GM12878 (cell line): ENCODE measurements at regions not wholly inside any gene's neighbourhood (a gene's known extent, or its start where the extent isn't known, plus 50 kb on each side); places are given as distances from the start of the nearest gene placed in this dataset.

Experiments
- ATAC-seq: fragments of 200-7000 bp; cut with Tn5 transposase; 3 replicates; pipeline ENCODE4 v1.9.1; 2020; ENCODE audit warnings: mild to moderate bottlenecking, moderate library complexity
- BruUV-seq: library from RNA; stranded (reverse); fragments of 400-500 nt; replicated peaks from 2 replicates; lab custom pipeline; 2021; lab: Mats Ljungman, UMichigan
- CTCF ChIA-PET: fragments of 300-600 bp; sonication (Branson Sonifier 250); formaldehyde crosslinking; extraction: SDS; loops from one replicate; lab custom pipeline; 2021; ENCODE audit warnings: inconsistent platforms; lab: Yijun Ruan, JAX
- POLR2A ChIA-PET: fragments of 350-600 bp; formaldehyde crosslinking; extraction: SDS; loops from one replicate; lab custom pipeline; 2021; ENCODE audit warnings: inconsistent platforms; lab: Charles Lee
- RAD21 ChIA-PET: fragments of 300-600 bp; sonication (Branson Sonifier 250); formaldehyde crosslinking; loops from one replicate; lab custom pipeline; 2023; ENCODE audit warnings: antibody characterized with exemption; ENCODE audit not compliant: unreplicated experiment; lab: Charles Lee
- SMC1A ChIA-PET: fragments of 300-600 bp; sonication (Branson Sonifier 250); formaldehyde crosslinking; loops from one replicate; lab custom pipeline; 2023; ENCODE audit not compliant: unreplicated experiment, uncharacterized antibody; lab: Charles Lee
- DNase-seq: peaks from one replicate; pipeline ENCODE4 v3.0.0-alpha.2; 2011; ENCODE audit warnings: low read depth, low spot score
- FAIRE-seq: peaks from 3 replicates; lab custom pipeline; 2011; peaks lifted over from hg19 to GRCh38; lab: Jason Lieb, UNC
- H2AFZ ChIP-seq: 2 replicates; pipeline ENCODE4 v1.6.0; 2011; ENCODE audit warnings: low read depth, low read length, control low read depth; ENCODE audit not compliant: control insufficient read depth
- H3K27ac ChIP-seq: 2 replicates; pipeline ENCODE4 v1.5.1; 2011; ENCODE audit warnings: control low read depth; ENCODE audit not compliant: control insufficient read depth, insufficient read depth
- H3K27me3 ChIP-seq, 2 experiments: replicated peaks in 1 of 2; 2 replicates each; pipeline versions ENCODE4 v1.6.0 to v1.6.1; 2011; ENCODE audit warnings: low read length in 1 of 2; ENCODE audit not compliant: control insufficient read depth in 2 of 2, insufficient read depth in 2 of 2
- H3K36me3 ChIP-seq, 2 experiments: 2 replicates each; pipeline ENCODE4 v1.5.1; 2011; ENCODE audit warnings: low read length in 1 of 2; ENCODE audit not compliant: control insufficient read depth in 2 of 2, insufficient read depth in 2 of 2
- H3K4me1 ChIP-seq: 2 replicates; pipeline ENCODE4 v1.6.1; 2011; ENCODE audit warnings: mild to moderate bottlenecking, low read length, moderate library complexity, mixed read lengths; ENCODE audit not compliant: control insufficient read depth, insufficient read depth
- H3K4me2 ChIP-seq: 2 replicates; pipeline ENCODE4 v1.6.0; 2011; ENCODE audit warnings: control low read depth; ENCODE audit not compliant: control insufficient read depth, insufficient read depth
- H3K4me3 ChIP-seq: fragments of 200-600 bp; sonication (generic); 2 replicates; pipeline ENCODE4 v1.5.1; 2016
- H3K79me2 ChIP-seq: 2 replicates; pipeline ENCODE4 v1.6.0; 2011; ENCODE audit warnings: low read length; ENCODE audit not compliant: control insufficient read depth, insufficient read depth
- H3K9ac ChIP-seq: 2 replicates; pipeline ENCODE4 v1.8.0; 2011; ENCODE audit warnings: low read length, control low read depth, mixed read lengths; ENCODE audit not compliant: control insufficient read depth, insufficient read depth
- H3K9me3 ChIP-seq: replicated peaks from 3 replicates; pipeline ENCODE4 v1.5.1; 2011; ENCODE audit warnings: mild to moderate bottlenecking, low read length; ENCODE audit not compliant: control insufficient read depth, insufficient read depth
- H4K20me1 ChIP-seq: 2 replicates; pipeline ENCODE4 v1.6.0; 2011; ENCODE audit not compliant: control insufficient read depth, insufficient read depth
- ATF7 ChIP-seq: fragments of 450-650 bp; IDR thresholded peaks from 2 replicates; pipeline ENCODE4 v1.6.1; 2016; ENCODE audit warnings: low read depth, mild to moderate bottlenecking
- BMI1 ChIP-seq: fragments of 450-650 bp; IDR thresholded peaks from 2 replicates; pipeline ENCODE4 v1.6.1; 2016; ENCODE audit warnings: mild to moderate bottlenecking, moderate library complexity, borderline replicate concordance
- CBX5 ChIP-seq: sonication (generic); IDR thresholded peaks from 2 replicates; pipeline ENCODE4 v1.6.1; 2016; ENCODE audit warnings: low read depth, moderate library complexity, mild to moderate bottlenecking, inconsistent platforms
- EED ChIP-seq: sonication (generic); IDR thresholded peaks from 2 replicates; pipeline ENCODE4 v1.6.1; 2016; ENCODE audit warnings: antibody characterized with exemption, low read depth
- FOXM1 ChIP-seq: IDR thresholded peaks from 2 replicates; pipeline ENCODE4 v1.6.1; 2012; ENCODE audit warnings: low read depth, mild to moderate bottlenecking, inconsistent platforms, low read length, moderate library complexity
- SMAD1 ChIP-seq: fragments of 450-650 bp; IDR thresholded peaks from 2 replicates; pipeline ENCODE4 v1.6.1; 2018; ENCODE audit warnings: mild to moderate bottlenecking, low read depth; ENCODE audit not compliant: partially characterized antibody
- SMARCA5 ChIP-seq: fragments of 450-650 bp; IDR thresholded peaks from 2 replicates; pipeline ENCODE4 v1.6.1; 2017; ENCODE audit warnings: mild to moderate bottlenecking
- ZBED1 ChIP-seq: IDR thresholded peaks from 2 replicates; pipeline ENCODE4 v1.6.1; 2016; ENCODE audit warnings: borderline replicate concordance
- ZNF207 ChIP-seq: fragments of 450-650 bp; IDR thresholded peaks from 2 replicates; pipeline ENCODE4 v1.6.1; 2014; ENCODE audit warnings: antibody characterized with exemption, mild to moderate bottlenecking, borderline replicate concordance
- ZNF622 ChIP-seq: fragments of 450-650 bp; IDR thresholded peaks from 2 replicates; pipeline ENCODE4 v1.6.1; 2017; ENCODE audit warnings: mild to moderate bottlenecking, inconsistent platforms
- ZZZ3 ChIP-seq: IDR thresholded peaks from 2 replicates; pipeline ENCODE4 v1.6.1; 2011; ENCODE audit warnings: low read depth; ENCODE audit not compliant: control insufficient read depth, insufficient read length
- WGBS: methylation state at CpG from one replicate; pipeline ENCODE4 v1.1.6; 2016; ENCODE audit warnings: low lambda C conversion rate; ENCODE audit not compliant: insufficient replicate concordance, insufficient coverage; ENCODE audit errors: missing lambda C conversion rate; 5-methylcytosine and 5-hydroxymethylcytosine counted together
- in situ Hi-C: fragments of 300-500 bp; cut with MboI; formaldehyde crosslinking; loops from 9 replicates; pipeline ENCODE4 v1.14.3; 2018; ENCODE audit warnings: mixed read lengths
- intact Hi-C: fragments of 100-400 bp; cut with micrococcal nuclease; formaldehyde crosslinking; loops from one replicate; pipeline ENCODE4 v1.14.2; 2022; ENCODE audit not compliant: unreplicated experiment
- TF ChIP-seq, protein P1 (sequence below): IDR thresholded peaks from 2 replicates; pipeline ENCODE4 v1.6.1; 2011; ENCODE audit warnings: mild to moderate bottlenecking, low read depth, low read length, moderate library complexity; ENCODE audit not compliant: insufficient replicate concordance

DNA sequence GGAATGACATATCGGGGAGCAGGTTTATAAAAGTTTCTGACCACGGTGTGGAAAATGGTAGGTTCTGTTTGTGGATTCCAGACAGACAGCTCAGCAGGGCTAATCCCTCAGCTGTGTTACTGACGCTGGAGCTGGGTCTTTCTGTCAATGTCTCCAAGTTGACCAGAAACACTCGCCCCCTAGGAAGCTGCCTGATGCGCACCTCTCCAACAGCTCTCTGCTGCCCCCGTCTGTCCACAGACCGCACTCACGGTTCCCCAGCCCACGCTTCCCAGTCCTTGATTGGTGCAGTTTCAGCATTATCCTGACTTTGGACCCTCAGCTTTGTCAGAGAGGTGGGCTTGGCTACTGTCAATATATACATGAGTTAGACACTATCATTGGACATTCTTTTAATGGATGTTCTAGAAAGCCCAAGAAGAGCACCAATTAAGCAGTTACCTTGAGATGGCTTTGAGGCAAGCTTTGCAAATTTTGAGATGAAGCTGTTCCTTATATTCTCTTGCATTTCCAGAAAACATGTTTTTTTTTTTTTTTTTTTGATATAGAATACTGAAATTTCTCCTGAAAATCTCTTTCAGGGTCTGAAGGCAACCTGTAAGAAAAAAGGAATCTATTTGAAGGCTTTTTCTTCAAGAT, 98.9 kb upstream of the TBC1D5 start (continued):
- TF ChIP-seq, protein P1, sequence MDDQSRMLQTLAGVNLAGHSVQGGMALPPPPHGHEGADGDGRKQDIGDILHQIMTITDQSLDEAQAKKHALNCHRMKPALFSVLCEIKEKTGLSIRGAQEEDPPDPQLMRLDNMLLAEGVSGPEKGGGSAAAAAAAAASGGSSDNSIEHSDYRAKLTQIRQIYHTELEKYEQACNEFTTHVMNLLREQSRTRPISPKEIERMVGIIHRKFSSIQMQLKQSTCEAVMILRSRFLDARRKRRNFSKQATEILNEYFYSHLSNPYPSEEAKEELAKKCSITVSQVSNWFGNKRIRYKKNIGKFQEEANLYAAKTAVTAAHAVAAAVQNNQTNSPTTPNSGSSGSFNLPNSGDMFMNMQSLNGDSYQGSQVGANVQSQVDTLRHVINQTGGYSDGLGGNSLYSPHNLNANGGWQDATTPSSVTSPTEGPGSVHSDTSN = no peak
- TF ChIP-seq SMARCA5 = 0 out of 2 replicates have a peak, but pooled peaks have one; percentile 58
- TF ChIP-seq, all 136 proteins: peak for 8

DNA sequence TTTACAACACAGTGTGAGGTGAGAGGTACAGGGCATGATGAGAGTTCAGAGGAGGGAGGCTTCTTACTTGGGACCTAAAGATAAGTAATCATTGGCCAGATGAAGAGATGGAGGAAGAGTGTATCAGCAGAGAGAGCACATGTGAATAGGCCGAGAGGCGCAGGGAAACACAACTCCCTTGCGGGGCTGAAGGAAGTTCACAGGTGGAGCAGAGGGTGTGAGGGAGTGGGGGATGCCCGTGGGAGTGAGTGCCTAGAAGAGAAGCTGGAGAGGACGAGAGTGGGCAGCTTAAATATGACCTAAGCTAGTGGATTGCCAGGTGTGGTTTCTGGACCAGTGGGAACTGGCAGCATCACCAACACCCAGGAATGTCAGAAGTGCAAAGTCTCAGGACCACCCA, 98.2 kb upstream of the TBC1D5 start:
- H3K79me2 ChIP-seq = no peaks in the 10 kb centered on the region
- ChIA-PET POLR2A (no interaction called here), RAD21 (interaction anchor here (0.8 to 5.0 kb wide), 21 partner anchors 9 to 1239 kb away, joined by 3 to 61 read pairs (median 5); partner anchors contain the start of gene TBC1D5), CTCF (interaction anchor here (0.6 to 5.7 kb wide), 74 partner anchors 9 to 1239 kb away, joined by 3 to 120 read pairs (median 4); partner anchors contain the start of gene TBC1D5), SMC1A (interaction anchor here (0.6 to 4.9 kb wide), 40 partner anchors 8 to 1240 kb away, joined by 3 to 61 read pairs (median 4); partner anchors contain the start of gene TBC1D5)
- no peak overlapping the region for H3K9ac ChIP-seq
- DNase-seq = no peak
- in situ Hi-C loops = loop anchor here (25.0 kb wide), 1 partner anchor 1228 kb away; the partner anchor contains the start of gene DAZL
- TF ChIP-seq CBX5 = no peak
- no peak for TF ChIP-seq ZBED1
- TF ChIP-seq SMAD1 = no peak
- no peak for TF ChIP-seq EED
- TF ChIP-seq SMARCA5 = no peak
- no peak for TF ChIP-seq FOXM1
- TF ChIP-seq ZNF622 = no peak
- TF ChIP-seq ZNF207 = no peak
- no peak for TF ChIP-seq BMI1
- no peak for TF ChIP-seq ATF7
- TF ChIP-seq ZZZ3 = no peak
- no peaks in the 10 kb centered on the region for H3K36me3 ChIP-seq
- intact Hi-C loops = loop anchor here (1.0 to 5.0 kb wide), 6 partner anchors 100 to 582 kb away; no protein-coding TSS in a partner anchor
- H3K4me3 ChIP-seq = no peak overlapping the region
- no peaks in the 10 kb centered on the region for H4K20me1 ChIP-seq
- H2AFZ ChIP-seq = no peak overlapping the region
- no peaks in the 10 kb centered on the region for H3K4me1 ChIP-seq
- no peak overlapping the region for H3K4me2 ChIP-seq
- FAIRE-seq = no peak
- WGBS = 55% methylated on average over 5 of the region's 5 CpGs
- peak; percentile 19; the same call in 1 of the 3 replicates for ATAC-seq
- H3K27ac ChIP-seq = no peak overlapping the region
- H3K27me3 ChIP-seq = no peaks in the 10 kb centered on the region
- H3K9me3 ChIP-seq = no peaks in the 10 kb centered on the region
- no TSS peak for BruUV-seq
